Stimulated activated CD8-positive, alpha-beta memory T cell treated with anti-CD3 and anti-CD28 coated beads, Interleukin-7, amount 100 ng/mL, for 24 hours (primary cell): ENCODE measurements at regions not wholly inside any gene's neighbourhood (a gene's known extent, or its start where the extent isn't known, plus 50 kb on each side); places are given as distances from the start of the nearest gene placed in this dataset.

Experiments used
- DNase-seq: peaks from one replicate; pipeline ENCODE4 v3.0.0-alpha.2; 2020; ENCODE audit warnings: low read depth

GRCh38 chr3:30553641-30554316 lies 52.6 kb upstream of the TGFBR2 start:
- DNase-seq = no peak

DNA sequence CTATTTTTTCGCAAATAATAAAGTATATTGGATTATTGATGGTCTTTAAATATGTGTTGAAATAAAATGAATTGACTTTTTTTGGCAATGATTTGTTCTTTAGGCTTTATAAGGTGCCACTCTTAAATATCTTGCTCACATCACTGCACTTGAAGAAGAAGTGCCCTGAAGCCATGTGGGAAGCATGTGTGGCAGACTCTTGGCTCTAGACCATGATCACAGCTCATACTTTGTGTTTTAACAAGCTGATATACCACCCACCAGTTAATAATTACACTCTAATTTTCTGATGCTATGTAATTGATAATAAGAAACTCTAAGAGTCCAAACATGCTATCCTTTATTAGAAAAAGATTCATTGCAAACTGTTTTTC lies 52.1 kb upstream of the TGFBR2 start:
- DNase-seq = no peak

DNA sequence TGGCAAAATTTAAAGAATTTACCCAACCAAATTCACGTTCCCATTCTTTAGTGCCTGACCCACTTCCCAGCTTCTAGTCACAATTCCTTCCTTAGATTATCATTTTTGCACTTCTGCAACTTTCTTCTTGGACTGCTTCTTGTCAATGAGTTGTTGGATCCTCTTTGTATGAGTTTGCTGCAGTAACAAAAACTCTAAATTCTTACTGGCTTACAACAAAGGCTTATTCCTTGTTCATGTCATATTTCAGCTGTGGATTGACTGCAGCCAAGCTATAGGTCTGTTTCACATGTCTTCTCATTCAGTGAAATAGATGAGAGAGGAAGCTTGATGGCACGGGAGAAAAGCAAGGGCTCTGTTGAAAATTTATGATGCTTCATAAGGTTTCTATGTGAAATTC lies 50.4 kb upstream of the TGFBR2 start:
- no peak for DNase-seq
